KMS-11 (cell line): ENCODE measurements at regions not wholly inside any gene's neighbourhood (a gene's known extent, or its start where the extent isn't known, plus 50 kb on each side); places are given as distances from the start of the nearest gene placed in this dataset.

Experiments used
- H2AFZ ChIP-seq: fragments of 200-600 bp; sonication (generic); 2 replicates; pipeline ENCODE4 v1.6.1; 2016; ENCODE audit warnings: antibody characterized with exemption, mixed run types, low read depth
- H3K27ac ChIP-seq: fragments of 200-600 bp; sonication (generic); 2 replicates; pipeline ENCODE4 v1.6.1; 2016; ENCODE audit warnings: mild to moderate bottlenecking, mixed run types
- H3K27me3 ChIP-seq: fragments of 200-600 bp; sonication (generic); 2 replicates; pipeline ENCODE4 v1.6.1; 2017; ENCODE audit warnings: mild to moderate bottlenecking, low read depth, mixed run types, moderate library complexity; ENCODE audit not compliant: insufficient read depth
- H3K36me3 ChIP-seq: fragments of 200-600 bp; sonication (generic); 2 replicates; pipeline ENCODE4 v1.6.1; 2017; ENCODE audit warnings: mild to moderate bottlenecking, mixed run types; ENCODE audit not compliant: insufficient read depth
- H3K4me1 ChIP-seq: fragments of 200-600 bp; sonication (generic); 2 replicates; pipeline ENCODE4 v1.6.1; 2016; ENCODE audit warnings: mild to moderate bottlenecking, low read depth, mixed run types; ENCODE audit not compliant: poor library complexity, severe bottlenecking
- H3K4me2 ChIP-seq: fragments of 200-600 bp; sonication (generic); 2 replicates; pipeline ENCODE4 v1.7.0; 2016; ENCODE audit warnings: mild to moderate bottlenecking, mixed run types
- H3K4me3 ChIP-seq: fragments of 200-600 bp; sonication (generic); IDR thresholded peaks from 2 replicates; pipeline ENCODE4 v1.6.1; 2017; ENCODE audit warnings: low read depth, low read length, mixed read lengths; ENCODE audit not compliant: insufficient read depth
- H3K79me2 ChIP-seq: fragments of 200-600 bp; sonication (generic); 2 replicates; pipeline ENCODE4 v1.6.1; 2016; ENCODE audit warnings: low read depth, mixed run types; ENCODE audit not compliant: insufficient read depth
- H3K9ac ChIP-seq: fragments of 200-600 bp; sonication (generic); 2 replicates; pipeline ENCODE4 v1.6.1; 2016; ENCODE audit warnings: mild to moderate bottlenecking, mixed run types
- H4K20me1 ChIP-seq: fragments of 200-600 bp; sonication (generic); 2 replicates; pipeline ENCODE4 v1.6.1; 2016; ENCODE audit warnings: mild to moderate bottlenecking, mixed run types; ENCODE audit not compliant: insufficient read depth
- CTCF ChIP-seq: fragments of 200-600 bp; sonication (generic); conservative IDR thresholded peaks from 2 replicates; pipeline ENCODE4 v1.6.1; 2017; ENCODE audit warnings: low read depth, mild to moderate bottlenecking, antibody characterized with exemption, low read length, moderate library complexity, mixed read lengths

GRCh38 chr16:59749662-59750336 lies 1015.7 kb upstream of the GOT2 start:
- no peak overlapping the region for H3K9ac ChIP-seq
- no peak overlapping the region for H2AFZ ChIP-seq
- no peaks in the 10 kb centered on the region for H3K4me1 ChIP-seq
- H3K36me3 ChIP-seq: no peaks in the 10 kb centered on the region
- no peak overlapping the region for H3K27ac ChIP-seq
- H4K20me1 ChIP-seq: no peaks in the 10 kb centered on the region
- no peaks in the 10 kb centered on the region for H3K79me2 ChIP-seq
- H3K27me3 ChIP-seq: no peaks in the 10 kb centered on the region
- no peak overlapping the region for H3K4me3 ChIP-seq
- TF ChIP-seq CTCF: no peak
- H3K4me2 ChIP-seq: no peak overlapping the region

- Histone ChIP-seq H3K4me3 (no peak overlapping the region), H3K9ac (no peak overlapping the region), H2AFZ (no peak overlapping the region), H3K79me2 (no peaks in the 10 kb centered on the region), H3K4me1 (no peaks in the 10 kb centered on the region), H3K4me2 (no peak overlapping the region), H3K27ac (no peak overlapping the region), H3K27me3 (no peaks in the 10 kb centered on the region), H3K36me3 (no peaks in the 10 kb centered on the region), H4K20me1 (no peaks in the 10 kb centered on the region)
- TF ChIP-seq CTCF: no peak
These were observed 1014.4 kb upstream of the GOT2 start for GRCh38 chr16:59748531-59748930.

GRCh38 chr16:59743504-59743903 lies 1009.4 kb upstream of the GOT2 start:
- no peak overlapping the region for H3K4me3 ChIP-seq
- no peaks in the 10 kb centered on the region for H4K20me1 ChIP-seq
- H3K36me3 ChIP-seq: no peaks in the 10 kb centered on the region
- no peak for TF ChIP-seq CTCF
- H3K79me2 ChIP-seq: no peaks in the 10 kb centered on the region
- H3K27me3 ChIP-seq: no peaks in the 10 kb centered on the region
- no peak overlapping the region for H3K4me2 ChIP-seq
- no peak overlapping the region for H2AFZ ChIP-seq
- H3K9ac ChIP-seq: no peak overlapping the region
- no peak overlapping the region for H3K27ac ChIP-seq
- no peaks in the 10 kb centered on the region for H3K4me1 ChIP-seq

GRCh38 chr16:59740858-59741257 lies 1006.7 kb upstream of the GOT2 start:
- Histone ChIP-seq H2AFZ (no peak overlapping the region), H4K20me1 (no peaks in the 10 kb centered on the region), H3K27ac (no peak overlapping the region), H3K9ac (no peak overlapping the region), H3K4me2 (no peak overlapping the region), H3K27me3 (no peaks in the 10 kb centered on the region), H3K79me2 (no peaks in the 10 kb centered on the region), H3K4me1 (no peaks in the 10 kb centered on the region), H3K36me3 (no peaks in the 10 kb centered on the region), H3K4me3 (no peak overlapping the region)
- TF ChIP-seq CTCF: no peak
